Activated CD8-positive, alpha-beta memory T cell treated with anti-CD3 and anti-CD28 coated beads for 48 hours (primary cell): ENCODE measurements at regions not wholly inside any gene's neighbourhood (a gene's known extent, or its start where the extent isn't known, plus 50 kb on each side); places are given as distances from the start of the nearest gene placed in this dataset.

Experiments
- DNase-seq, 3 experiments: peaks; one replicate each; pipeline ENCODE4 v3.0.0-alpha.2; 2020; ENCODE audit warnings: low read depth in 2 of 3, low spot score in 2 of 3

DNA sequence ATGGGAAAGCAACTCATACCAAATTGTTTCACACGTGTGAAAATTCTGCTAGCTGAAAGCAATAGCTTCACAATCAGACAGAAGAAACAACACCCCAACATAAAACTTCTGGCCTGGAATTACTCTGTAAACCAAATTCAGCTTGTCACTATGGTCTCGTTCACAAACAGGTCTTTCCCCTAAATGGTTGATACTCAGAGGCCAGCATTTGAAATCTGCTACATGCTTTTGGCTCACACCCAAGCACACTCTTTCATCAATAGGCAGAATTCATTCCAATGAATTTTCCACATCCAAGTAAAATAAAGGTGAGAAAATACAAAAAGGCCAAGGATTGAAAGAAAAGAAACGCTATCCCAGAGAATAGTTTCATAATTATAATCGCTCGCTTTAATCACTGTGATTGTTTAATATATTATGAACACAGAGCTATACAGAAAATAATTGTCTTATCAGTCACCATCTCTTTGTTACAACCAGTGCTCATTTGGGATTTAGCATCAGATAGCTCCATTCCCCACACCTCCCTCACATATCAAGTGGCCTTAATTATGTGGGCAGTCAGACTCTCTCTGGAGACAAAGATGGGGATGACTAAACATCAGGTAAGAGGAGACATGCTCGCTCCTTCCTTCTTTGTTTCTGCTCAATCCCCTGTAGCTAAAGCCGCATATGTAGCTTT is 503.8 kb upstream of the ARRDC4 start:
- DNase-seq: no peak

DNA sequence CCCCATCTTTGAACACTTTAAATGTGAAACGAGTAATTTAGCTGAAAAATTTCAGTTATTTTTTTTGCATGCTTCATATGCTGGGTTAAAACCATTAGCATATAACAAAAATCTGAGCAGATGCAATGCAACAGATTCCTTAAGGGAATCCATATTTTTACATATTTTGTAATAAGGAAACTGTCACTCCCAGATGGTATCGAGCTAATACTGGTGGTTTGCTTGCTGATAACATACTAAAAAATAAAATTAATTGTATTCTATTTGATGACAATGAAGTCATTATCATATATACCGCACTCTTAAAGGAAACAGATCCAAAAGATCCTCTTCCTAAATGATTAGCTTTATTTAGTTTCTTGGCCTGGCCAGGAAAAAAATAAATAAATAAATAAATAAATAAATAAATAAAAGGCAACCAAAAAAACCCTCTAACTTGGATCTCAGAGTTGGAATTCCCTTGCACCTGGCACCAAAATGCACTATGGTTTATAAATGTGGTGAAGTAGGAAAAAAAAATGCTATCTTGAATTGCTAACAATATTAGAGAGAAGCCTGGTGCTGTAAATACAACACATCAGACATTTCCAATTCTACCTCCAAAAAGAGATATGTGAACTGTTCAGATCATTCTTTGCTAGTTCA is 503.2 kb upstream of the ARRDC4 start:
- DNase-seq: no peak

DNA sequence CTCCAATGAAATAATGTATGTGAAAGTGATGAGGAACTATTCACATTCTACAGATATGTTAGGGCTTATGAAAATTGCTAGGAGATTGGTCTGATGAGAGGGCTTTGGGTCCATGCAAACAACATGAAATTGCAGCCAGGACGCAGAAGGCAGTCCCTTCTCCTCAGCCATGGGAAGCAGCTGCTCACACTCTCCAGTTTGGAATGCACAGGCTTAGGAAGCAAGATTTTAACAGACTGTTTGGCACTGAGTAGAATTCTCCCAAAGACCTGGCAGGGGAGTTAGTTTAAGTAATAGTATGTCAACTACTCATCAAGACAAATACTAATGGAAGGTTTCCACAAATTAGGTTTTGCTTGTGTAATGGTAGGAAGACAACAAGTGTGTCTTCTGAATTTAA is 500.7 kb upstream of the ARRDC4 start:
- DNase-seq: no peak

DNA sequence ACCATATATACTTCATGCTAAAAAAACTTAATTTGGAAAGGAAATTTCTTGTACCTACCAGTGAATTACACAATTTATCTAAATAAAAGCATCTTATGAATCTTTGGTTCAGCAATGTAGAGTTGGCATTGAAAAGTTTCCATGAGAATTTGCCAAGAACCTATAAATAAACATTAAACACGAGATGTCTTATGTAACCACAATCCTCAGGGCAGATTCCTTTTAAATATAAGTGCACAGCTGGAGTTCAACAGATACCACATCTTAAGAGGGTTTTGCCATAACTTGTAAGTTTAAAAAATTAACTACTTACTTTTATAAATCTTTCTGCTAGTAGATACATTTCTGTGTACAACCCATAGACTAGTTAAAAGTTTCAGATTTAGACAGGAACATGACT is 499.3 kb upstream of the ARRDC4 start:
- no peak for DNase-seq

DNA sequence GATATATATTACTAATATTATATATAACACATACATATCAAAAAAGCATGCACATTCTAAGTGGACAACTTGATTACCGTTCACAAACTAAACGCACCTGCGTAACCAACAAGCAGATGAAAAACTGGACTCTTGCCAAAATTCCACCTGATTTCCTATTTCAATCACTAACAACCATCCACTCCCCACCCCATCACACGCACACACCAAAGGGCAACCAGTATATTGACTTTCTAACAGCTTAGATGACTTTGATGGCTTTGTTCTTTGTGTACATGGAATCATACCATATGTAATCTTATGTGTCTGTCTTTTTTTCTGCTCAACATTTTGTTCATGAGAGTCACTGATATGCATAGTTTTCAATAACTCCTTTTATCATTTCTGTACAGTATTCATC is 496.8 kb upstream of the ARRDC4 start:
- DNase-seq: no peak

DNA sequence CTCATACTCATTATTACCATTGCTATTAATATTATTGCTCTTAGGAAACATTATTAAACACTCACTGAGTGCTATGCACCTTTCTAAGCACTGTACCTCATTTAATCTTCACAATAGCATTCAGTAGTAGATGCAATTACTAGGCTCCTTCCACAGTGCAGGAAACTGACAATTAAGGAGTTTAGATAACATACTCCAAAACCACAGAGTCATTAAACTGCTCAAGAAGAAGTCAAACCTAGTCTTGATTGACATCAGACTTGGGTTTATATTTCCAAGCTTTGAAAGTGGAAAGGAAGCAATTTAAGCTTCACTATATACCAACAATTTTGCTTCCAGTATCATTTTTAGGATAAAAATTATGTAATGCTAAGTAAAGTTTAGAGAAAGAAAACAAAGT is 490.1 kb upstream of the ARRDC4 start:
- no peak for DNase-seq

DNA sequence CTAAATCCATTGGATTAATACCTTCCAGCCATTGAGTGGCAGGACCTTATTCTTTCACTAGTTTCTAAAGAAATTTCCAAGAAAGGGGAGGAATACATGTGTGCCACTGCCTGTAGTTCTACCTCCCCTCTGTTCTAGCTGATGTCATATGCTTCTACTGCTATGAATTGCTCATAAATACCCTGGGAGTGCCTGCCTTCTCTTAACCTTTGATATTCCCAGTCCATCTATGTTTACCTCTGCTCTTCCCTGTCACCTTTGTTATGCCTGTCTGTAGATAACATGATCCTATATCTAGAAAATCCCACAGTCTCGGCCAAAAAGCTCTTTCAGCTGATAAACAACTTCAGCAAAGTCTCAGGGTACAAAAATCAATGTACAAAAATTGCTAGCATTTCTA is 486.9 kb upstream of the ARRDC4 start:
- DNase-seq: no peak

DNA sequence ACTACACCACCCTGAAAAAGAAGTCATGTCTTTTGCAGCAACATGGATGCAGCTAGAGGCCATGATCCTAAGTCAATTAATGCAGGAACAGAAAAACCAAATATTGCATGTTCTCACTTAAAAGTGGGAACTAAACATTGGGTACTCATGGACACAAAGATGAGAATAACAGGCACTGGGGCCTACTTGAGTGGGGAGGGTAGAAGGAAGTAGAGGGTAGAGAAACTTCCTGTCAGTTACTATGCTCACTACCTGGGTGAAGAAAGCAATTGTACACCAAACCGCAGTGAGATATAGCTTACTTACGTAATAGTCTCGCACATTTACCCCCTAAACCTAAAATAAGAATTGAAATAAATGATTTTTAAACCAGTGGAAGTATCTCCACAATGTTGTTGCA is 480.5 kb upstream of the ARRDC4 start:
- no peak for DNase-seq

DNA sequence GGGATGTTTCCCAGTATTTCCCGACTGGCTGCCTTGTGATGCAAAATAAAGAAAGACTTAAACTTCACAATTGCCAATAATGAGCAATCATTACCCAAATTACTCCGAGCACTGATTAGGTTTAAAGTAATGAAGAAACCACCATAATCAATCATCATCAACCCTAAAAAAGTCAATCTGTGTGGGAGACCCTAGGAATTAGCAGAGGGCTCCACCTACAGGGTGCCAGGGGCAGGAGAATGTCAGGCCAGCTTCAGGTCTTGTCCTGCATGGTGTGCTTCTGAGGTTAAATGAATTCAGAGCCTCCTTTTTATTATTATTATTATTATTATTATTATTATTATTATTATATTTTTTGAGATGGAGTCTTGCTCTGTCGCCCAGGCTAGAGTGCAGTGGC is 478.0 kb upstream of the ARRDC4 start:
- DNase-seq: no peak

DNA sequence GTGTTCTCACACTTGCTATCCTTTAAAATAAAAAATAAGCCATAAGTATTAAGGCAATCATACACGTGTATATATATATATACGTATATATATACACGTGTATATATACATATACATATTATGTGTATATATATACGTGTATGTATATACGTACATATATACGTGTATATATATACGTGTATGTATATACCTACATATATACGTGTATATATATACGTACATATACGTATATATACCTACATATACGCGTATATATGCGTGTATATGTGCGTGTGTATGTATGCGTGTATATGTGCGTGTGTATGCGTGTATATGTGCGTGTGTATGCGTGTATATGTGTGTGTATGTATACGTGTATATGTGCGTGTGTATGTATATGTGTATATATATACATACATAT is 477.3 kb upstream of the ARRDC4 start:
- DNase-seq: no peak

DNA sequence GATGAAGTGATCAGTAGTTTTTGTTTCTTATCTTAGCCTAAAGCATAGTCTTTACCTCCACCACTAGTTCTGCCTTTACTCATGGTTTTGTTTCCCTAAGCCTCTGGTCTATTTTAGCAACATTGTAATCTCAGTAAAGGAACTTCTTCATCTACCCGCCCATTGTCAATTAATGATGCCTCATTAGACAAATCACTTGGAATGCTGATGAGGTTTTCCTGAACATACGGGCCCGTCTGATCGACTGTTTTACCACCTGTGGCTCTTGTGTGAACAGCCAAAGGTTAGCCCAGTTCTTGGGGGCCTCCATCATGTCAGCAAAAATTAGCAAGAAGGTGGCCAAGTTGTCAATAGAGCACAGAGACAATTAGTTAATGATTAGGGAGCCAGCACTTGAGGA is 470.1 kb upstream of the ARRDC4 start:
- DNase-seq: no peak

DNA sequence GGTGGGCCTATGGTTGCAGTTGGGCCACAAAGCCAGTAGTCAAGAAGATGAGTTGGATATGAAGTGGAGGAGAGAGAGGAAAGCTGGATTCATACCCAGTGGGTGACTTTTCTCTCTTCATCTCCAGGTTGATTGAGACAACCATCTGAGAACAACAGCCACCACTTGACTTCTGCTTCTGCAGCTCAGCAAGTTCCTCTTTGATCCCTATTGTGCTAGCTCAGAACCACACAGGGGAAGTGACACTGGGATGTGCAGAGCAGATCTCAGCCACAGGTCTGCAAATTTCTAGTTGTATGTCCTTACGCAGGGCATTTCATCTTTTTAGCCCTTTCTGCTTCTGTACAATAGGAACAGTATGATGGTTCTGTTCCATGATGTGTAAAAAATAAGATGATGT is 459.2 kb upstream of the ARRDC4 start:
- no peak for DNase-seq

DNA sequence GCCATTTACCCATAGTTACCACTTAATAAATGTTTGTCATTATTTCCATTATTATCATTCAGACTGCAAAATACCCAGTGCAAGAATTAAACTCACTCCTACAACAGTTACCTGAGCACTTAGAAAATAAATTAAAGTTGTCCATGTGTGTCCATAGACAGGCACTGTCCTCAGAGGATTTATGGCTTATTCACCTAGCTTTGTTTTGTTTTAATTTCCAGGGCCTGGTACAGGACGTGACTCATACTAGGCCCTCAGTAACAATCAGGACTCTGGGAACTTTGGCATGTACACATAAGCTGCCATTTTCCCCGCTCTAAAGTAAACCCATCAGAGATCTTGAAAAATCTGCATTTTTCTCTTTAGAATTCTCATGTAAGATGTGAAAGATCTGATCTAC is 458.5 kb upstream of the ARRDC4 start:
- no peak for DNase-seq

DNA sequence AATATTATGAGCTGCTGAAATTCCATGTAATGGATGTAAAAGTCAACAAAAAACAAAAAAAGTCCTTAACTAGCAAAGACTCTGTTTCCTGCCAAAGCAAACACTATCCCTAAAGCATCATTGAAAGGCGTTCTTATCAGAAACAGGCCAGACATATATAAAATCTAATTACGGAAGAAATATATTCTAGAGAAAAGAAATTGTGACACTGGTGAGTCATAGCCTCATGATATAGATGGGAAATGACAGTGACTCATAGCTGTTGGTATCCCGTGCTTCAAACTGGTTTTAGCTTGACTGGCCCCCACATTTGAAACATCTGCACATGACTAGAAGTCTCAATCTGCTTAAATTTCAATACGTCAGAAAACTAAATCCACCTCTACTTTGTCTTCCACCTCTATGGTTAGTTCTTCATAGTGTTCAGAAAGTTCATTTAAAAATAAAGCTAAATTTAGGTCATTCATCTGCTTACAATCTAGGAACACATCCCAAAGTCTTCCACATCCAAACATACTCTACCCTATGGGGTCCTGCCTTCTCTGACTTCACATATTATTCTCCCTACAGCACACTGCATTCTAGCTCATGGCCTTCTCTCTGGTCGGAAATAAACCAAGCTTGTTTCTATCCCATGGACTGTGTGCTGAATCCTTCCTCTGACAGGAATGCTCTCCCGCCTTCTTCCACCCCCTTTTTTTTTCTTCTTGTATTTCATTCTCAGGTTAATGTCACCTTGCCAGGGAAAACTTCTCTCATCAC is 456.3 kb upstream of the ARRDC4 start:
- no peak for DNase-seq

DNA sequence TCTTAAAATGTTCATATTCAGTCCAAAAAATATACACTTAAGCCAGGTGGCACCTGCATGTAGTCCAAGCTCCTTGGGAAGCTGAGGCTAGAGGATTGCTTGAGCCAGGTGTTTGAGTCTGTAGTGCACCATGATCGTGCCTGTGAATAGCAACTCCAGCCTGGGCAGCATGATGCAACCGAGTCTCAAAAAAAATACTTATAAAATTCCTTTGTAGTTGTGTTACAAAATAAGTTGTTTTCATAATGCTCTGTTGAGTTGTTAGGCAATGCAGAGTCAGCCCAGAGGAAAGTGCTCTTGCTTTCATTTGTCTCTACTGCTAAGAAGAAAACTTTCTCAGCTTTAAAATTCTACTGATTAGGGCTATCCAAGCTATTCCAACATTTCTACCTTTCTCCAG is 442.8 kb upstream of the ARRDC4 start:
- DNase-seq: no peak

DNA sequence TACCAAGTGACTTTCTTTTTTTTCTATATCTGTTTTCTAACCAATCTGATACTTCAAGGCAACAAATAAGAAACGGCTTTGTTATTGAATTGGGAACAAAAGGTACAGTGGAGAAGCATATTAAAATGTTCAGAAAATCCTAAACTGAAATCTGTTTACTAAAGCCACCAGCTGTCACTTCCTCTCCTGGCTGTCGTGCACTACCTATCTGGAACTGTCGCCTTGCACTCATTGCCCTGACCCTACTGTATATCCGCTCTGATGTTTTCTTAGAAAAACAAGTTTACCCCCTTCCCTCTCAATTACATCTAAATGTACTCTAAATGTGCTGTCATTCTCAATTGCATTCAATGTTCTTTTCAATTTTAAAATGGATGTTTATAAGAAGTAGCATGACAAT is 439.8 kb upstream of the ARRDC4 start:
- DNase-seq: no peak

DNA sequence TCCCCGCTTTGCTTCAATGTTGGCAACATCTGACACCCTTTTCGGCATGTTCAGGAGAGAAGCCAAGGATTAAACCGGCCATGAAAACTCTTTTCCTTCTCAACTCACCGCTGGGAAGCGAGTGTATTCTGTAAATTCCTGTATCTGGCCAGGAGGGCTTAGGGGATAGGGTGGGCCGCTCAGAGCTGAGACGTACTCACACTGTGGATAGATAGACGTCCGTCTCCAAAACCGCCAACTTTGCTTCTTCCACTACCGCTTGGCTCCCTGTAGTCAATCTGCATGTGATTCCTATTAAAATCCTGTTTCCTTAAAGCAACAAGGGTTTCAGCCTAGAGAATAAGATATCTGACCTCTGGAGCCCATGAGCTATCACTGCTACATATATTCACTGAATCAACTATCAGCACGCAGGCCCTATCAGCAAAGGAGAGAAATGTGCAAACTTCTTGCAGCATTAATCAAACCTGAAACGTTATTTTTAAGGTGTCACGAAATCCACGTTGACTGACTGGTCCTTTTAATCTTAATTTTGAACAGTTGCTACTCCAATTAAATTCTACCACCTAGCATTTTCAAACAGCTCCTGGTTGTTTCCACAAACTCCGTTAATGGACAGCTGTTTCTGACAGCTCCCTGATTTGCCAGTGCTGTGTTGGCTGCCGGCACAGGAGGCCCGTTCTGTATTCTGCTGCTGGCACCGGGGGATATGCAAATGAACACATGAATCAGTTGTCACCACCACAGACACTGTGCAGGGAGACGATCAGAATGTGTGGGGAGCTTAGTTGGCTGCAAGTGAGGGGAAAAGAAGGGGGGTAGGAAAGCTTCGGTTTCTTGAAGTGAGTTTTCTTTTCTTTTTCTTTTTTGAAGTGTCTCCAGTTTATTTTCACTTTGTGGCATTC is 438.9 kb upstream of the ARRDC4 start:
- no peak for DNase-seq

DNA sequence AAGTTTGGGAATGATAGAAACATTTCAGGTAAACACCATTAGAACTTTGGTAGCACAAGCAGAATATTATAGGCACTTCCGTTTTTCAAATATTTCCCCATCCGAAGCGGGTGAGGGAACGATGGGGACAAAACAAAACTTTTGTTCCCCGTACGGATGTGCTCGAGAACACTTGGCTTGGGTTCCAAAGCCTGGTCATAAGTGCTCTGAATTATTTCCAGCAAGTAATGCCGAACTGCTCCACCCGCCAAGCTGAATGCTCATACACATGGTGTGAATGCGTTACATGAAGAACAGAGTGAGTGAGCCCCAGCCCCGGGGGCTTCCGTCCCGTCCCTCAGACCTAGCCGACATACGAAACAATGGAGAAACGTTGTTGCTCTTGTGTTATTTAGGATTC is 438.2 kb upstream of the ARRDC4 start:
- no peak for DNase-seq

DNA sequence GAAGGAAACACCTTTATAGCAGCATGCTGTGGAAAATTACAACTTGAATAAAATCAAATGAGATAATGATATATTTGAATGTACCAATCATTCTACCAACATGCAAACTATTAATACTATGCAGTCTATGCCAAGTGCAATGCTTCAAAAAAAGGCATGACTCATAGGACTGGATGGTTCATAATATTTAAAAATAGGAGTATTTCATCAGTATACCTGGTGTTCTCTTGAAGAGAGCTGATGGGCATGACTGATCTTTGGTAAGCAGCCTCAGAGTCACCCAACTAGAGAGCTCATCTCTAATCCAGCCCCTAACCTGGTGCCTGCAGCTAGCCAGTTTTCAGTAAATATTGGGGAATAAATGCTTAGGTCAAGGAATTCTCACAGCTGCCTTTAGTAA is 434.7 kb upstream of the ARRDC4 start:
- DNase-seq: no peak

DNA sequence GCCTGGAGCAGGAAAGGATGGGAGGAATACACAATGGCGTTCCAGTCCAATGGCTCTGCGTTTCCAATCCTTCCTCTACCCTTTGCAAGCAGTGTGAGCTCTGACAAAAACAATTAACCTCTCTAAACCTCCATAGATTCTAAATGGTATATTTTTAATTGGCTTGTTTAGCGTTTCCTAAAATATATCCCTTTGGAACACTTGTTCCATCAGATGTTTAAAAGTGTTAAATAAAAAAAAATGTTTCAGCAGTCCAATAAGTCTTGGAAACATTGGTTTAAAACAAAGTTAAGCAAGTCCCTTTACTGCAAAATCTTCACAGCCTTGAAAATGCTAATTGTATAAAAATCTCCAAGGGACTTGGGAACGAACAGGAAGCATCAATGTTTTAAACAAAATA is 432.3 kb upstream of the ARRDC4 start:
- no peak for DNase-seq

DNA sequence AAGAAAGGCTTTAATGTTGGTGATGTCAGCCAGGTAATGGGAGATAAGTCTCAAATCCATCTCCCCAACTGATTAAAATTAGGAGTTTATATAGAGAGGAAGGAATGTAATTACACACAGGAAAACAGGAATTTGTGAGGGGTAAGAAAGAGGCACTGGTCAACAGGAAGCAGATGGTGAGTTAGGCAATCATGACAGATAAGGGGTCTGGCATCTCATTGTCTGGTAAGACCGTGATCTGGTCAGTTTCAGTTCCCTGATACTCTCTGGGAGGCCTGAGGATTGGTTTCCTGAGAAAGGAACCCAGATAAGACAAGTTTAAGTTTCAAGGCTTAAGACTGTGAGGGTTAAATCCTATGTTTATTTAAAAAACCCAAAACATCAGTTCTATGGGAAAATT is 414.7 kb upstream of the ARRDC4 start:
- DNase-seq: no peak

DNA sequence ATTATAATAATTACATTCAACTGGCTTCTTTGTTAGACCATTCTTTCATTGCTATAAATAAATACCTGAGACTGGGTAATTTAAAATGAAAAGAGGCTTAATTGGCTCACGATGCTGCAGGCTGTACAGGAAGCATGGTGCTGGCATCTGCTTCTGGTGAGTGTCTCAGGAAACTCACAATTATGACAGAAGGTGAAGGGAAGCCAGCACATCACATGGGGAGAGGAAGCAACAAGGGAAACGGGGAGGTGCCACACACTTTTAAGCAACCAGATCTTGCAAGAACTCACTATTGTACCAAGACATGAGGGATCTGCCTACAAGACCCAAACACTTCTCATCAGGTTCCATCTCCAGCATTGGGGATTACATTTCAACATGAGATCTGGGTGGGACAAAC is 413.1 kb upstream of the ARRDC4 start:
- DNase-seq: no peak
